HG03342 (cell line): ENCODE measurements at regions not wholly inside any gene's neighbourhood (a gene's known extent, or its start where the extent isn't known, plus 50 kb on each side); places are given as distances from the start of the nearest gene placed in this dataset.

Experiments used
- ATAC-seq: cut with Tn5 transposase; IDR thresholded peaks from one replicate; pipeline ENCODE4 v1.9.1; 2021; ENCODE audit warnings: mild to moderate bottlenecking, moderate library complexity; ENCODE audit not compliant: unreplicated experiment

- ATAC-seq = no peak
Observed at GRCh38 chr2:7281231-7282201, 364.3 kb downstream of the RNF144A start.

- ATAC-seq = no peak
Observed at GRCh38 chr2:7286120-7286519, 368.9 kb downstream of the RNF144A start.

- ATAC-seq = no peak
Observed at GRCh38 chr2:7288484-7288883, 371.3 kb downstream of the RNF144A start.

GRCh38 chr2:7289697-7290096 lies 372.5 kb downstream of the RNF144A start:
- no peak for ATAC-seq

GRCh38 chr2:7292154-7292691 lies 375.0 kb downstream of the RNF144A start:
- no peak for ATAC-seq

- ATAC-seq = no peak
Observed at GRCh38 chr2:7309582-7309981, 392.4 kb downstream of the RNF144A start.

GRCh38 chr2:7324706-7325105 lies 407.5 kb downstream of the RNF144A start:
- no peak for ATAC-seq

- no peak for ATAC-seq
Observed at GRCh38 chr2:7325186-7325585, 408.0 kb downstream of the RNF144A start.

GRCh38 chr2:7329465-7329864 lies 412.3 kb downstream of the RNF144A start:
- no peak for ATAC-seq

GRCh38 chr2:7333189-7333765 lies 416.1 kb downstream of the RNF144A start:
- ATAC-seq = no peak

GRCh38 chr2:7333960-7334493 lies 416.8 kb downstream of the RNF144A start:
- no peak for ATAC-seq

- no peak for ATAC-seq
Observed at GRCh38 chr2:7338961-7339360, 421.7 kb downstream of the RNF144A start.

- ATAC-seq = no peak
Observed at GRCh38 chr2:7346336-7346735, 429.1 kb downstream of the RNF144A start.

- ATAC-seq = peak; percentile 57
Observed at GRCh38 chr2:7348761-7349160, 431.5 kb downstream of the RNF144A start.

- ATAC-seq = no peak
Observed at GRCh38 chr2:7352191-7352590, 435.0 kb downstream of the RNF144A start.

GRCh38 chr2:7353571-7353970 lies 436.4 kb downstream of the RNF144A start:
- ATAC-seq = no peak

GRCh38 chr2:7355781-7356180 lies 438.6 kb downstream of the RNF144A start:
- ATAC-seq = no peak

GRCh38 chr2:7356909-7357584 lies 439.8 kb downstream of the RNF144A start:
- no peak for ATAC-seq

- no peak for ATAC-seq
Observed at GRCh38 chr2:7357993-7358392, 440.8 kb downstream of the RNF144A start.

GRCh38 chr2:7358865-7359447 lies 441.7 kb downstream of the RNF144A start:
- no peak for ATAC-seq

GRCh38 chr2:7363906-7364305 lies 446.7 kb downstream of the RNF144A start:
- ATAC-seq = no peak
